HG03139 (cell line): ENCODE measurements at regions not wholly inside any gene's neighbourhood (a gene's known extent, or its start where the extent isn't known, plus 50 kb on each side); places are given as distances from the start of the nearest gene placed in this dataset.

Experiments used
- ATAC-seq: cut with Tn5 transposase; IDR thresholded peaks from one replicate; pipeline ENCODE4 v1.9.1; 2021; ENCODE audit not compliant: unreplicated experiment

DNA sequence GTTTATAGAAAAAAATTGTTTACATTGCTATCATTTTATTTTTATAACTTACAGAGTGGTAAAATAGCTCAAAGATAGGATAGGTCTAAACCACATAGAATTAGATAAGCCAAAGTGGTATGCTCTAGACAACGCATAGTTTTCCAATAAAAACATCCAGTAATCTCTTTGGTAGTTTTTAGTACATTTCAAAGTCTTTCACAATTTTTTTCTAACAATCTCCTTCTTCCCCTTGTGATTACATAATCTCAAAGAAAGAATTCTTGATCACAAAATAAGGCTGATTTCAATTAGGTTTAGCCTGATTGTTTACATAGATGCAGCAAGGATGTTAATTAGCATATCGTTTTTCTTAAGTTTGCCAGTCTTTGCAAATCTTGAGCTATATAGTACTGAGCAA is 460.0 kb downstream of the FUT8 start:
- no peak for ATAC-seq

DNA sequence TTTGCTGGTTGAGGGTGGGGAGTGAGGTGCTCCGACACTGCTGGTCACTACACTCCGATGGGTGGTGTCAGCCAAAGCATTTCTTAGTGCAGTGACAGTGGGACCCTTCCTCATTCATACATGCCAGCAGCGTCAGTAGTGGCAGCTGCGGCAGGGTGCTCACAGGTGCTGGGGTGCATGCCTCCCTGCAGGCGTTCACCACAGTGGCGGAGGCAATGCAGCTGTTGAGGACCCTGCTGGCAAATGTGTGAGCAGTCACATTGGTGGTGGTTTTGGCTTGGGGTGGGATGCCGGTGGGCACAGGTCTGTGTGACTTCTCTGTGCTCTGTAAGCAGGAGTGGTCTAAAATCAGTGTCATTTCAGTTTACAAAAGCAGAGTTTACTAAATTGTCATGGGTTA is 464.6 kb downstream of the FUT8 start:
- ATAC-seq, result no peak

DNA sequence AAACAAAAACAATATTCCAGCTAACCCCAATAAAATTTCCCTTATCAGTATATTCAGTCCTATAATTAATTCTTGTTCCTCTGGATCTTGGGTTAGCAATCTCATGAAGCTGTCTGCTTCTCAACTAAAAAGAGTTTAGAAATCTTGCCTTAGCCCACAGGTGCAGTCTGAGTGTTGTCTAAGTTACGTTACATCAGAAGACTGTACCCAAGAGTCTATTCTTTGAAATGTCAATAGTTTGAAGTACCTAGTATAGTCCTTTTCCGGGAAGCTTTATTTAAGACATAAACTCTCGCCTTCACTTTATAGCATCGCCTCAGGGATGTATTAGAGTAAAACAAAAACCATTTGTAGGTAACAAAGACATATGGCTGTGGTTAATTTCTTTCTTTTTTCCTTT is 465.1 kb downstream of the FUT8 start:
- no peak for ATAC-seq

DNA sequence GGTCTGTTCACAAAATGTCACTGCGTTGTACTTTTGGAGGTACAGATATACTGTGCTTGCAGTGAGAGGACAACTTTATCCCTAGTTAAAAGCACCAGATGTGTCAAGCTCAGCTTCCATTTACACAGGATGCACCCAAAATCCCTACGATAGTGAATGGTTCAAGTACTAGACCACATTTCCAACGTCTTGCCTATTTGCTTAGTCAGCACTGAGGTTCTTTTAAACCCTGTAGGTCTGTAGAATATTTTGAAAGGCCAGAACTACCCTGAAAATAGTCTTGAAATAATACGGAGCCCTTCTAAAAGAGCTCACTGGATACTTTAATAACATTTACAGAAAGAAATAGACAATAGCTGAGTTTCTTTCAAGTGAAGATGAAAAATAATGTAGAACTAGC is 466.1 kb downstream of the FUT8 start:
- ATAC-seq, result no peak

DNA sequence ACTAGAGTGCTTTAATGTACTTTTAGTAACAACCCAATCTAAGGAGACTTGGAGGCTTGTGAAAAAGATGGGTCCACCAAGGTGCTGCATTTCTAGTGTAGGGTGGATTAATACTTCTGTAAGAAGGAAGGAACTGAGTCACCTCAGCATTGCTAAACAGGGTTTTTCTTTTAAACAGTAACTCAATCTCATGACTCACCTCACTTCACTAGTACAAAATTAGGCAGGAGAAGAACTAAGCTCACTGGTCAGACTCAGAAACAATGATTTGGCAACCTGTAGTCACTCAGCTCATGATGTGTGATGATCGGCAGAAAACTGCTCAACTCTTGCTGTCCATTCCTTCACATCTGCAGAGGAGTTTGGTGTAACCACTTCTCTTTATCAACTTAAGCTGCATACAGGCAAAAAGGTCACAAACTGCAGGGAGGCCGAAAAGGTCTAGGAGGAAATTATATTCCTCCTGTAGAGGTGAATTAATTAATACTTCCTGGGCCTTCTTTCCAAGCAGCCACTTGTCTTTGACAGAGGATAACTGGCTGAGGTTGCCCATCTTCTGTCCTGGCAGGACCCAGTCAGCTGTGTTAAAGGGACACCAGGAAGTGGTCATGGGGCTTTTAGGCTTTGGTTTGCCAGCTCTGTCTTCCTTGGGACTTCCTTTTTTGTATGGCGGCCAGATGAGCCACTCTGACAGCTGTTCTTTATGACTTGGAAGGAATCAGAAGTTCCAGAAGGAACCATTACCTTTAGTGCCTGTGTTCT is 466.9 kb downstream of the FUT8 start:
- peak; percentile 58 for ATAC-seq

DNA sequence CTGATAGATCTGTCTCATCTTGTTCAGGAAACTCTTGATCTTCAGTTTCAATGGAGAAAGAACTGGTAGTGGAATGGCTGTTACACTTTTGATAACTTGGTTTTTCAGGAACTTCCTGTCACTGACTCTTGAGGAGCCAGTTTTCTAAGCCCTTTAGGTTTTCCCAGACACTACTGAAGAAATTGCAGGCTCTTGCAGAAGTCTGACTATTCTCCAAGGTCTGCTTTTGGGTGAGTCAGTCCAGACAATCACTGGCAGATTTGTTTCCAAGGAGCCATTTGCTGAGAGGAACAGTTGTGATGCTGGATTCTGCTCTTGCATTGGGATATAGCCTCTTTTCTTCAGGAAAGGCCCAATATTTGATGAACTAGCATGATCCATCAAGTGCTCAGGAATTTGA is 468.0 kb downstream of the FUT8 start:
- no peak for ATAC-seq

DNA sequence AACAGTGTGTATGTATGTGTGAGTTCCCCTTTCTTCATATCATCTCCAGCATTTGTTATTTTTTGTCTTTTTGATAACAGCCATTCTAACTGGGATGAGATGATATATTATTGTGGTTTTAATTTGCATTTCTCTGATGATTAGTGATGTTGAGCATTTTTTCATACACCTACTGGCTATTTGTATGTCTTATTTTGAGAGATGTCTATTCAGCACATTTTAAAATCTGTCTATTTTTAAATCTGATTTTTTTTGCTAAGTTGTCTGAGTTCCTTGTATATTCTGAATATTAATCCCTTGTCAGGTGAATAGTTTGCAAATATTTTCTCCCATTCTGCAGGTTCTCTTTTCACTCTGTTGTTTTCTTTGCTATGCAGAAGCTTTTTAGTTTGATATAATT is 469.1 kb downstream of the FUT8 start:
- ATAC-seq, result no peak

DNA sequence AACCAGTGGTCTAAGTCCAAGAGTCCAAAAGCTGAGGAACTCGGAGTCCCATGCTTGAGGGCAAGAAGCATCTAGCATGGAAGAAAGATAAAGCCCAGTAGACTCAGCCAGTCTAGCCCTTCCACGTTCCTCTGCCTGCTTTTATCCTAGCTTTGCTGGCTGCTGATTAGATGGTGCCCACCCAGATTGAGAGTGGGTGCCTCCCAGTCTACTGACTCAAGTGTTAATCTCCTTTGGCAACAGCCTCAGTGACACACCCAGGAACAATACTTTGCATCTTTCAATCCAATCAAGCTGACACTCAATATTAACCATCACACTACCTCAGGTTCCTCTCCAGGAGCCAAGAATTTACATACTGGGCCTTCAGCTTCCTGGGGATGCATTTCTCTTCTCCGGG is 476.1 kb downstream of the FUT8 start:
- ATAC-seq, result no peak

DNA sequence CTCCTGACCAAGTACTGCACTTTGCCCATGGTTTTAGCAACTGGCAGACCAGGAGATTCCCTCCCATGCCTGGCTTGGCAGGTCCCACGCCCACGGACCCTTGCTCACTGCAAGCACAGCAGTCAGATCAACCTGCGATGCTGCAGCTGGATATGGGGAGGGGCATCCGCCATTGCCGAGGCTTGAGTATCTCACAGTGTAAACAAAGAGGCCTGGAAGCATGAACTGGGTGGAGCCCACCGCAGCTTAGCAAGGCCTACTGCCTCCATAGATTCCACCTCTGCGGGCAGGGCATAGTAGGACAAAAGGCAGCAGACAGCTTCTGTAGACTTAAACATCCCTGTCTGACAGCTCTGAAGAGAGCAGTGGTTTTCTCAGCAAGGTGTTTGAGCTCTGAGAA is 479.8 kb downstream of the FUT8 start:
- no peak for ATAC-seq

DNA sequence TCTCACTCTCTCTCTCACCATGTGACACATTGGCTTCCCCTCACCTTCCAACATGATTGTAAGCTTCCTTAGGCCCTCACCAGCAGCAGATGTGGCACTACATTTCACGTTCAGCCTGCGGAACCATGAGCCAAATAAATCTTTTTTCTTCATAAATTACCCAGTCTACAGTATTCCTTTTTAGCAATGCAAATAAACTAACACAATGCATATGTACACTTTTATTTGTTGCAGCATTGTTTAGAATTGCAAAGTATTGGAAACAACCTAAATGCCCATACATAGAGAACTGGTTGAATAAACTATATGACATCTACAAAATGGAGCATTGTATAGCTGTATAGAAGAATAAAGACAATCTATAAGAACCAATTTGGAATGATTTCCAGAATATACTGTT is 487.6 kb downstream of the FUT8 start:
- ATAC-seq, result no peak

DNA sequence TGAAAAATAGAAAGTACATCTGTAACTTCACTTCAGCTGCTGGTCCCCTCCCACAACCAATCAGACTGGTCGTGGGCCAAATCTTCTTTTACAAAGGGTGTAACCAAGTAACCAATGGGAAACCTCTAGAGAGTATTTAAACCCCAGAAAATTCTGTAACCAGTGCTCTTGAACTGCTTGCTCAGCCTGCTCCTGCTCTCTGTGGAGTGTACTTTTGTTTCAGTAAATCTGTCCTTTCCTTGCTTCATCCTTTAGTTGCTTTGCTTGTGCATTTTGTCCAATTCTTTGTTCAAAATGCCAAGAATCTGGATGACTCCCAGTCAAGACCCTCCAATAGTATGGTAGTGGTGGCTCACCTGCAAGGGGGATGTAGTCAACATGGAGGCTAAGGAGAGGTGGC is 489.1 kb downstream of the FUT8 start:
- no peak for ATAC-seq

DNA sequence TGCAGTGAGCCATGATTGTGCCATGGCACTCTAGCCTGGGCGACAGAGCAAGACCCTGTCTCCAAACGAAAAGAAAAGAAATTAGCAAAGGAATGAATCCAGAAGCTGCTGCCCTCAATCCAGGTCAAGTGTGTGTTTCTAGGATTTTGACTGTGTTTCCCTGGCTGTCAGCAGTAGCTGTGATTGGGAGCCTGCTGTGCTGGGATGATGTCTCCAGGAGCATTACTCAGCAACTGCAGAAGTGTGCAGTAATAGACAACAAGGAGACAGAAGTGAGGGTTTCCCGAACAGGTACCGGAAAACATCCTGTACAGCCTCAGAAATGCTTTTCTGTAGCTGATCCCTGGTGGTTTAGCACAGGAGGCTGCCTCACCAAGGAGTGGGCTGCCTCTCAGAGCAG is 492.5 kb downstream of the FUT8 start:
- no peak for ATAC-seq

DNA sequence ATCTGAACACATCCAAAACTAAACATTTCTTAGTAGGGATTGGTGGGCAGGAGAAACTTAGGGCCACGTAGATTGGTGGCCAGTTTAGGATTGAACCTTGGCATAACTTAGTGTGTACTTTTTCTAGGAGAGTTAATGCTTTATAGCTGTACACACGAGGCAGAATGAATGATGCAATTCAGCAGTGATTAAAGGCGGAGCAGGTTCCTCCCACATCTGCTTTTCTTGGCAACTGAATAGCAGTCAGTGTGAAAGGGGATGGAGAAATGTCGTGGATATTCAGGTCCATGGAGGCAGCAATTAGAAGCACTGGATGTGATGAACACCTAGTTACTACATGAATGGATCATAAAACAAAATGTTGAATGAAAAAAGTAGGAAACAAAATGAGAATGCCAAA is 493.8 kb downstream of the FUT8 start:
- no peak for ATAC-seq

DNA sequence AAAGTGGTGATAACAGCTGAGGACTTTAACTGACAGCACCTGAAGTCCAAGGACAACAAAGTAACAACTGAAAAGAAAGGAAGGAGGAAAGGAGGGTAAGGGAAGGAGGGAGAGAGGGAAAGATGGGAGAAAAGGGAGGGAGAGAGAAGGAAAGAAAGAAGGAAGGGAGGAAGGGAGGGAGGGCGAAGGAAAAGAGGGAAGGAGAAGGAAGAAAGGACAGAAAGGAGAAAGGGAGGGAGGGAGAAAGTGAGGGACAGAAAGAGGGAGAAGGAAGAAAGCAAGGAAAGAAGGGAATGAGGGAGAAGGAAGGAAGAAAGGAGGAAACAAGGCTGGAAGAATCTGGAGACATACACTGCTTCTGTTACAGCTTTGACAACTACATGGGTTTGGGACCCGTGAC is 494.4 kb downstream of the FUT8 start:
- ATAC-seq, result no peak

DNA sequence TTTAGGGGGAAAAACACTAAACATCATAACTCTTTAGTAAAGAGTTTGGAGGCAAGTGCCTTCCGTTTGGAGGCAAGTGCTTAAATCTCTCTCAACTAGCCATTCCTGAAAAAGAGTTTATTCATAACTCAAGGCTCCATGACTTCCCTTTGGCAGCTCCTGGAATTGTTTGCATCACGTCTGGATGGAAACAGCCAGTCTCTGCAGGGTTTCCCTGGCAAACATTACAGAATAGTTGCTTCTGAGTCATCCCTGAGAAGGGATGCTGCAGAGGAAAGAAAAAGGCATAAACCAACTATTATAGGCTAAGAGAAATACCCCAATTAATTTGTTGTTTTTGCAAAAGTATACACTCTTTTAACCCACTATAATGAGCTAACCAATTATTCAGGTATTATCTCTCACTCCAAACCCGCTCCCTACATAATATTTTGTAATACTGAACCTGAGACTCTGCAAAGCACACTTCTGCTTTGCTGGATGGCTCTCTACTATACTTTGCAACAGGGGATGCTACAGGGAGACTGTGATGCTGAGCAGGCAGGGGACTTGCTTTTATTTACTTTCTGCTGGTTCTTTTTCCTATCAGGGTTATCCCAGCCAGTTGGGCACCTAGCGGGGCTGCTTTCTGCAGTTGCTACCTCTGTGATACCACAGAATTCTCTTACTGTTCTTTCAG is 497.7 kb downstream of the FUT8 start:
- ATAC-seq, result no peak

DNA sequence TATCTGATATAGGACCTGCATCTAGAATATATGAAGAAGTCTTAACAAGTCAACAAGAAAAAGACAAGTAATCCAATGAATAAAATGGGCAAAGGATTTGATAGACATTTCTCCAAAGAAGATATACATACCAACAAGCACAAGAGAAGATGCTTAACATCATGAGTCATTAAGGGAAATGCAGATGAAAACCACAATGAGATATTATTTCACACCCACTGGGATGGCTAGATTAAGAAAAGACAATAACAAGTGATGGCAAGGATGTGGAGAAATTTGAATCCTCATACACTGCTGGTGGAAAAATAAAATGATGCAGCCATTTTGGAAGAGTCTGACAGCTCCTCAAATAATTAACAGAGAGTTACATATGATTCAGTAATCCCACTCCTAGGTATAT is 502.6 kb downstream of the FUT8 start:
- no peak for ATAC-seq

DNA sequence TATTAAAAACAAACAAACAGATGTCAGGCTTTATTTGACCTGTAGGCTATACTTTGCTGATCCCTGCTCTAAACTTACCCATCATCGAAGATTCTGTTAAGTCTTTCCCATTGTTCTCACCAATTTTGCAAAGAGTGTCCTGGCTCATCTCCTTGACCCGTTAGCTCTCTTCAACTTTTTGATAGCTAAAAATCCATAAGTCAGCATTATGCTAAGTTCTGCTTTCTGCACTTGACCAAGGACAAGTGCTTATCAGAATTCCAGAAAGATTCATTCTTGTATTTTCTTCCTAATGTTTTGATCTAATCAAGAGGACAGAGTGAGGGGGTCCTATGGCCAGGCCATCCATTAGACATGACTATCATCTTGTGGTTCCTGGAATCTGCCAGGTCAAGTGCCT is 503.5 kb downstream of the FUT8 start:
- ATAC-seq, result no peak

DNA sequence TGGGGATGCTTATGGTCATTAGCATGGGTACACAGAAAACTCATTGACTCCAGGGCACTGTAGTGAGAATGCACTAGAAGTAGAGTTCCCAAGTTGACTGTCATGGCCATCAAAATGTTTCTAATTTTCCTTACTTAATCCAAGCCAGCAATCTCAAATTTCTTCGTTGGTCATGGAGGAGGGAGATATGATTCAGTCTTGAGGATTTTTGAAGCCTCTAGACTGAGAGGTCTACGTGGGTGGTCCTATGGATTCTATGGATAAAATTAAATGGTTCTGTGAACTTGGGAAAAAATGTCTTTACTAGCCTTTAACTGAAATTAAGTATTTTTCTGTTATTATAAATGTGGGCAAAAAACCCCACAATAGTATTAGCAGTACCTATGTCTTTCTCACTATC is 508.5 kb downstream of the FUT8 start:
- no peak for ATAC-seq

DNA sequence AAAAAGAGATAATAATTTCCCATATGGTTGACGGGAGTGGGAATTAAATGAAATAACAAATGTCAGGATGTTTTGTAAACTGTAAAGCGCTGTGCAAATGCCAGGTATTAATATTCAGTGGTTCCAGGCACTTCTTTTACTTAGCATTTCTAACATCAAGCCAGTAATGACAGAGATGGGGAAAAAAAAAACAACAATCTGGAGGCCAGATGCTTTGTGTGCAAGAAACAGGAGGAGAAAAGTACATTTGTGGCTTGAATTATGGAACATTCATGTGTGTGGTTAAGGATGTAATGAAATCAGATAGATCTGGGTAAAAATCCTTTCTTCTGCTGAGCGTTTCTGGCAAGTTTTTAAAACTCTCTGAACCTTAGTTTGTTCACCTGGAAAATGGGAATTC is 509.6 kb downstream of the FUT8 start:
- no peak for ATAC-seq

DNA sequence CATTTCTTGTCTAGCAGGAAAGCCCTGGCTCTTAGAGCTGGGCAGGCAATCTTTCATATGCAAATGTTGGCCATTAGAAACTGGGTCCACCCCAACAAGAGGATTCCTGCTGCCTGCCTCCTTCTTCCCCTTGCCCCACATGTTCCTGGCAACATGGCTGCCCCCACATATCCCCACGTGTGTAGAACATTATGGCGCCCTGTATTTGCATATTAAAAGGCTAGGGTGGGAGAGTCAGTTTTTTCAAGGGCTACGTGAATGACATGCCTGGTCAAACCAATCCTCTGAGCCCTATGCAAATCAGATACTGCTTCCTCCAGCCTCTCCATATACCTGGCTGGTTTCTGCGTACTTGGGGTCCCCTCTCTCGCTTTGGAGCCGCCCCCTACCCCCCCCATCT is 514.0 kb downstream of the FUT8 start:
- no peak for ATAC-seq

DNA sequence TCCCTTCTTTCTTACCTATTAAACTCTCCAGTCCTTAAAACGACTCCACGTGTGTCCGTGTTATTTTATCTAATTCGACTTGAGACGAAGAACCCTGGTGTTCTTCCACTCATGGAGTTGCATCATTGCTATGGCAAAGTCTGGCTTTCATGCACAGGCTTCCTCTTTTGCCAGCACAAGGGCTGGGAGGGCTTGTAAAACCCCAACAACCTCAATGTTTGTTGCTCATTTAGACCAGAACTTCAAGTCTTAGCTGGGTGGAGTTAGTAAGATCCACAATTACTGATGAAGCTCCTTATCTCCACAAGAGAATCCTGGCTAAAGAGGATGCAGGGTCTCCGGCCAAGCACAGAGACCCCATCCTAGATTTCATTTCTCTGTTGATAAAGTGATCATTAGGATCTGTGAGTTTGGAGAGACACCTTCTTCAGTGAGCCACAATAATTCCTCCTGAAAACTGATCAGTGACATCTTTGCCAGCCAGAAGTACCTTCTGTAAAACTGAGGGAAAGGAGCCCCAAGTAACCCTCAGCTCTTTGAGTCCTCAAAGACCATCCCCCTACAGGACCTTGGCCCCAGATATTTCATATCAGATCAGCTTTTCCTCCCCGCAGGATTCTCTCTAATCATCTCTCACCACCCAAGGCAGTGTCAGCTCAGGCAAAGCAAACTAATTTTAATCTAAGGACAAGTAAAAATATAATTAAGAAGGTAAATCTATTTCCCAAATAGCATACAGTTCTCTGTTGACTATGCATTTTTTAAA is 514.6 kb downstream of the FUT8 start:
- no peak for ATAC-seq

DNA sequence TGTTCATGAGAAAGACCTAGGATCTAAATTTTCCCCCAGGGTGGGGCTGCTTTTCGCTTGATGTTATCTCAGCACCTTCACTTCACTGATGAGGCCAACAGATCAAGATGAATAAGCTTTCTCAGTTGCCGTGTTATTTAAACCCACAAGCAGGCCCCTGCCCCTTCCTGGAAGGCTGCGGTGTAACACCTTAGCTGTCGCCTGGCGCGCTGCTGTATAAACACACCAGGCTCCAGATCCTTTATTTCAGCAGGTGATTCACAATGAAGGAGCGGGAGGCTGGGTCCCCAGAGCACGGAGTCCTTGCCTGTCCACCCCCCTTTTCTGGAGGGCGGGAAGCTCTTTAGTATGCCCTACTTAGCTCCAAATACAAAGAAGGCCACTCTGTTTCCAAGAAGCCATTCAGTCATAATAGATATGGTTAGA is 515.4 kb downstream of the FUT8 start:
- ATAC-seq, result no peak
